SU-DHL-6 (cell line): ENCODE measurements at regions not wholly inside any gene's neighbourhood (a gene's known extent, or its start where the extent isn't known, plus 50 kb on each side); places are given as distances from the start of the nearest gene placed in this dataset.

Experiments
- H2AFZ ChIP-seq: fragments of 200-600 bp; sonication (generic); 2 replicates; pipeline ENCODE4 v1.6.1; 2014; ENCODE audit warnings: low read depth, mild to moderate bottlenecking, moderate library complexity, mixed read lengths, antibody characterized with exemption, low read length; ENCODE audit not compliant: severe bottlenecking
- H3F3A ChIP-seq: fragments of 200-600 bp; shearing (Covaris generic); 2 replicates; pipeline ENCODE4 v1.6.0; 2016; ENCODE audit warnings: antibody characterized with exemption, mild to moderate bottlenecking; ENCODE audit not compliant: insufficient read depth
- H3K27ac ChIP-seq: fragments of 200-600 bp; sonication (generic); 2 replicates; pipeline ENCODE4 v1.5.1; 2016; ENCODE audit warnings: low read depth, mild to moderate bottlenecking, low read length, moderate library complexity, mixed read lengths
- H3K27me3 ChIP-seq: fragments of 200-600 bp; sonication (generic), shearing (Covaris generic); 2 replicates; pipeline ENCODE4 v1.6.0; 2014; ENCODE audit warnings: mild to moderate bottlenecking, low read length
- H3K36me3 ChIP-seq: fragments of 200-600 bp; sonication (generic); 2 replicates; pipeline ENCODE4 v1.6.1; 2014; ENCODE audit warnings: mild to moderate bottlenecking, low read length, mixed read lengths
- H3K4me2 ChIP-seq: fragments of 300-600, 200-600 bp; shearing (Covaris generic), sonication (generic); 2 replicates; pipeline ENCODE4 v1.6.0; 2014; ENCODE audit warnings: low read length, low read depth, mild to moderate bottlenecking; ENCODE audit not compliant: poor library complexity, severe bottlenecking
- H3K4me3 ChIP-seq: fragments of 200-600 bp; sonication (generic); 2 replicates; pipeline ENCODE4 v1.5.1; 2014; ENCODE audit warnings: antibody characterized with exemption, low read length, mild to moderate bottlenecking, mixed read lengths; ENCODE audit not compliant: insufficient read depth, poor library complexity, severe bottlenecking
- H3K79me2 ChIP-seq: fragments of 200-600 bp; sonication (generic); 2 replicates; pipeline ENCODE4 v1.6.1; 2014; ENCODE audit warnings: mild to moderate bottlenecking, low read length, moderate library complexity; ENCODE audit not compliant: insufficient read depth
- H3K9ac ChIP-seq: fragments of 200-600 bp; sonication (generic); 2 replicates; pipeline ENCODE4 v1.7.0; 2014; ENCODE audit warnings: mild to moderate bottlenecking, low read length
- H3K9me2 ChIP-seq: fragments of 200-600 bp; sonication (generic); replicated peaks from 2 replicates; pipeline ENCODE4 v1.6.1; 2014; ENCODE audit warnings: low read length; ENCODE audit not compliant: insufficient read depth
- H3K9me3 ChIP-seq: fragments of 200-600 bp; sonication (generic); 2 replicates; pipeline ENCODE4 v1.6.1; 2014; ENCODE audit warnings: low read length, mixed read lengths; ENCODE audit not compliant: insufficient read depth
- H4K20me1 ChIP-seq: fragments of 200-600 bp; sonication (generic); 2 replicates; pipeline ENCODE4 v1.6.1; 2014; ENCODE audit warnings: low read depth, mild to moderate bottlenecking, antibody characterized with exemption, low read length, moderate library complexity, mixed read lengths
- EZH2phosphoT487 ChIP-seq: fragments of 200-600 bp; sonication (generic), shearing (Covaris generic); conservative IDR thresholded peaks from 2 replicates; pipeline ENCODE4 v1.6.1; 2018; ENCODE audit warnings: mild to moderate bottlenecking, antibody characterized with exemption, low read length, moderate library complexity, mixed read lengths
- TF ChIP-seq, protein P1 (sequence below): fragments of 200-600 bp; sonication (generic); IDR thresholded peaks from one replicate; pipeline ENCODE4 v1.5.1; 2017; ENCODE audit warnings: antibody characterized with exemption, mild to moderate bottlenecking, low read length, moderate library complexity; ENCODE audit not compliant: insufficient read depth, poor library complexity, severe bottlenecking

DNA sequence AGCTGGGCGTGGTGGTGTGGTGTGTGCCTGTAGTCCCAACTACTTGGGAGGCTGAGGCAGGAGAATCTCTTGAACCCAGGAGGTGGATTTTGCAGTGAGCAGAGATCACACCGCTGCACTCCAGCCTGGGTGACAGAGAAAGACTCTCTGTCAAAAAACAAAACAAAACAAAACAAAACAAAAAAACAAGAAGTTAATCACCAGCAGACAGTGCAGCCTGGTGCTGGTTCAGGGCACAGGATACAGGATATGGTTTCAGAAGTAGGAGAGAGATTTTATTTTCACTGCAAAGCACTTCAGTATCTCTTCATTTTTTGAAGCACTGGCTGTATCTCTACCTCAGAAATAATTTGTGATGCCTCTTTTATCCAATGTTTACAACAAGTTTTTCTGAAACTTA is 1222.9 kb upstream of the PRKX start:
- H3K27ac ChIP-seq, result no peak overlapping the region
- no peak overlapping the region for H3K4me2 ChIP-seq
- TF ChIP-seq EZH2phosphoT487, result no peak
- TF ChIP-seq, protein P1, sequence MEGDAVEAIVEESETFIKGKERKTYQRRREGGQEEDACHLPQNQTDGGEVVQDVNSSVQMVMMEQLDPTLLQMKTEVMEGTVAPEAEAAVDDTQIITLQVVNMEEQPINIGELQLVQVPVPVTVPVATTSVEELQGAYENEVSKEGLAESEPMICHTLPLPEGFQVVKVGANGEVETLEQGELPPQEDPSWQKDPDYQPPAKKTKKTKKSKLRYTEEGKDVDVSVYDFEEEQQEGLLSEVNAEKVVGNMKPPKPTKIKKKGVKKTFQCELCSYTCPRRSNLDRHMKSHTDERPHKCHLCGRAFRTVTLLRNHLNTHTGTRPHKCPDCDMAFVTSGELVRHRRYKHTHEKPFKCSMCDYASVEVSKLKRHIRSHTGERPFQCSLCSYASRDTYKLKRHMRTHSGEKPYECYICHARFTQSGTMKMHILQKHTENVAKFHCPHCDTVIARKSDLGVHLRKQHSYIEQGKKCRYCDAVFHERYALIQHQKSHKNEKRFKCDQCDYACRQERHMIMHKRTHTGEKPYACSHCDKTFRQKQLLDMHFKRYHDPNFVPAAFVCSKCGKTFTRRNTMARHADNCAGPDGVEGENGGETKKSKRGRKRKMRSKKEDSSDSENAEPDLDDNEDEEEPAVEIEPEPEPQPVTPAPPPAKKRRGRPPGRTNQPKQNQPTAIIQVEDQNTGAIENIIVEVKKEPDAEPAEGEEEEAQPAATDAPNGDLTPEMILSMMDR, result no peak
- H3K9ac ChIP-seq, result no peak overlapping the region
- H3K36me3 ChIP-seq, result no peaks in the 10 kb centered on the region
- H3K4me3 ChIP-seq, result no peak overlapping the region
- H4K20me1 ChIP-seq, result no peaks in the 10 kb centered on the region
- H2AFZ ChIP-seq, result no peak overlapping the region
- no peaks in the 10 kb centered on the region for H3K79me2 ChIP-seq
- H3F3A ChIP-seq, result no peaks in the 10 kb centered on the region
- no peaks in the 10 kb centered on the region for H3K27me3 ChIP-seq
- no peaks in the 10 kb centered on the region for H3K9me2 ChIP-seq
- no peaks in the 10 kb centered on the region for H3K9me3 ChIP-seq

DNA sequence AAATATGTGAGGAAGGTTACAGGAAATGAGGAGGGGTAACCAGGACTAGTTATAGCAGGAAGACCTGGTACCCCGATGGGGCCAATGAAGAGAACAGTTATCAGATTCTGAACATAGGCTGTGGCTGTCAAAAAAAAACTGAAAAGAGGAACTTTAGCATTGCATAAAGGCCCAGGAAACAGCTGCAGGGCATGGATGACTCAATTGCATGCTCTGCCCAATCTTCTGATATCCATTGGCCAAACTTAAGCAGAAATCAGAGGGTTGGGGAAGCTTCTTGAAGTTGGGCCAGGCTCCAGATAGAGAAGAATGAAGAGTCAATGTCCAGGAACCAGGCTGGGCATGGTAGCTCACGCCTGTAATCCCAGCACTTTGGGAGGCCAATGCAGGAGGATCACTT is 1222.4 kb upstream of the PRKX start:
- Histone ChIP-seq H3K9me2 (no peaks in the 10 kb centered on the region), H3K4me2 (no peak overlapping the region), H3K79me2 (no peaks in the 10 kb centered on the region), H2AFZ (no peak overlapping the region), H3K4me3 (no peak overlapping the region), H3K27ac (no peak overlapping the region), H3K36me3 (no peaks in the 10 kb centered on the region), H3F3A (no peaks in the 10 kb centered on the region), H3K9ac (no peak overlapping the region), H3K27me3 (no peaks in the 10 kb centered on the region), H4K20me1 (no peaks in the 10 kb centered on the region), H3K9me3 (no peaks in the 10 kb centered on the region)
- TF ChIP-seq EZH2phosphoT487, result no peak
- TF ChIP-seq, protein P1, result no peak

- Histone ChIP-seq H3K9me2 (no peaks in the 10 kb centered on the region), H3K36me3 (no peaks in the 10 kb centered on the region), H3K27me3 (no peaks in the 10 kb centered on the region), H3K4me2 (no peak overlapping the region), H3F3A (no peaks in the 10 kb centered on the region), H3K9me3 (no peaks in the 10 kb centered on the region), H2AFZ (no peak overlapping the region), H3K4me3 (no peak overlapping the region), H4K20me1 (no peaks in the 10 kb centered on the region), H3K27ac (no peak overlapping the region), H3K79me2 (no peaks in the 10 kb centered on the region), H3K9ac (no peak overlapping the region)
- TF ChIP-seq, protein P1, result no peak
- TF ChIP-seq EZH2phosphoT487, result no peak
Measured at GRCh38 chrX:4935401-4935800, 1222.0 kb upstream of the PRKX start.

DNA sequence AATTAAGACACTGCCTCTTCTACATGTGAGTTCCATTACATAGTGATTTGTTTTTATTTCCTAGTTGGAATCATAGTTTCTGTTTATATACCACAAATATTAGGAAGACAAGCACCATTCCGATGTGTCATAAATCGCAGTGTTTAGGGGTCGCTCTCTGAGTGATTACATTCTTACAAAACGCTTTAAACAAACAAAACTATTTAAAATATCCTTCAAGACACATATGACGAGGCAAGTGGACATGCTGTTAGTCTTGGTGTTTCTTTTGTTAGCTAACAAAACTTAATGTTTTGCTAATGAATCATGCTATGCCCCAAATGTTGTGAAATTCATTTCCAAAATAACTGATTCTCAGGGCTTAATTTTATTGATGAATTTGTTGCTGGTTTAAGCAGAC is 1219.3 kb upstream of the PRKX start:
- no peak overlapping the region for H3K4me3 ChIP-seq
- no peak overlapping the region for H3K27ac ChIP-seq
- no peaks in the 10 kb centered on the region for H3K27me3 ChIP-seq
- H3K9me3 ChIP-seq, result no peaks in the 10 kb centered on the region
- H4K20me1 ChIP-seq, result no peaks in the 10 kb centered on the region
- TF ChIP-seq, protein P1, result no peak
- TF ChIP-seq EZH2phosphoT487, result no peak
- no peak overlapping the region for H3K4me2 ChIP-seq
- no peaks in the 10 kb centered on the region for H3K79me2 ChIP-seq
- H2AFZ ChIP-seq, result no peak overlapping the region
- H3K9me2 ChIP-seq, result no peaks in the 10 kb centered on the region
- no peaks in the 10 kb centered on the region for H3K36me3 ChIP-seq
- H3K9ac ChIP-seq, result no peak overlapping the region
- H3F3A ChIP-seq, result no peaks in the 10 kb centered on the region
